B cell (primary cell): ENCODE measurements at regions not wholly inside any gene's neighbourhood (a gene's known extent, or its start where the extent isn't known, plus 50 kb on each side); places are given as distances from the start of the nearest gene placed in this dataset.
"Not testable (repeated sequence)": the region's sequence is repeated elsewhere in the genome, so short reads cannot be mapped to it uniquely, and the experiment has no call there.

Experiments used
- CTCF ChIP-seq: fragments of 200-600 bp; IDR thresholded peaks from one replicate; pipeline ENCODE4 v1.8.0; 2022; ENCODE audit warnings: antibody characterized with exemption, mild to moderate bottlenecking
- EZH2 ChIP-seq: IDR thresholded peaks from 2 replicates; pipeline ENCODE4 v1.6.1; 2012; ENCODE audit warnings: borderline replicate concordance, low read depth, mild to moderate bottlenecking, moderate library complexity, low read length; ENCODE audit not compliant: insufficient read depth, poor library complexity, severe bottlenecking

- not testable (repeated sequence) for TF ChIP-seq CTCF, EZH2
These were observed 297.8 kb downstream of the ZPLD1 start for GRCh38 chr3:102732581-102732980.
